ENCODE measurements at regions not wholly inside any gene's neighbourhood (a gene's known extent, or its start where the extent isn't known, plus 50 kb on each side); places are given as distances from the start of the nearest gene placed in this dataset.

- DNase-seq, result no peak
Observed at GRCh38 chr6:88232753-88233152, 66.6 kb upstream of the CNR1 start.

GRCh38 chr6:88223298-88223697 is 57.2 kb upstream of the CNR1 start:
- DNase-seq, result no peak

GRCh38 chr6:88220493-88220892 is 54.3 kb upstream of the CNR1 start:
- peak in 2 of 4 experiments; percentile 14 to 23 for DNase-seq

- DNase-seq, result no peak
Observed at GRCh38 chr6:88216182-88216581, 50.0 kb upstream of the CNR1 start.

All from suppressor macrophage (primary cell).